H9 (cell line): ENCODE measurements at regions not wholly inside any gene's neighbourhood (a gene's known extent, or its start where the extent isn't known, plus 50 kb on each side); places are given as distances from the start of the nearest gene placed in this dataset.
"Not testable (repeated sequence)": the region's sequence is repeated elsewhere in the genome, so short reads cannot be mapped to it uniquely, and the experiment has no call there.

Source experiments
- DNase-seq: peaks from one replicate; pipeline ENCODE4 v3.0.0-alpha.2; 2017
- H2AFZ ChIP-seq: one replicate; pipeline ENCODE4 v1.6.1; 2013; ENCODE audit warnings: mild to moderate bottlenecking, low read length, control low read depth, moderate library complexity
- H2AK5ac ChIP-seq: 2 replicates; pipeline ENCODE4 v1.6.1; 2013; ENCODE audit warnings: low read length, control low read depth, mixed read lengths; ENCODE audit not compliant: insufficient read length
- H2BK120ac ChIP-seq: one replicate; pipeline ENCODE4 v1.6.1; 2013; ENCODE audit warnings: low read depth, mild to moderate bottlenecking, low read length, control low read depth, inconsistent platforms; ENCODE audit not compliant: poor library complexity, severe bottlenecking
- H2BK12ac ChIP-seq: 2 replicates; pipeline ENCODE4 v1.6.1; 2013; ENCODE audit warnings: low read length, control low read depth, mixed read lengths, low read depth; ENCODE audit not compliant: insufficient read length
- H2BK15ac ChIP-seq: 2 replicates; pipeline ENCODE4 v1.6.1; 2013; ENCODE audit warnings: low read depth, low read length, control low read depth
- H2BK20ac ChIP-seq: one replicate; pipeline ENCODE4 v1.6.1; 2013; ENCODE audit warnings: low read depth, mild to moderate bottlenecking, low read length, control low read depth, inconsistent platforms; ENCODE audit not compliant: poor library complexity, severe bottlenecking
- H2BK5ac ChIP-seq: 2 replicates; pipeline ENCODE4 v1.6.1; 2013; ENCODE audit warnings: low read length, control low read depth, mixed read lengths; ENCODE audit not compliant: insufficient read length
- H3K14ac ChIP-seq: 2 replicates; pipeline ENCODE4 v1.6.1; 2013; ENCODE audit warnings: low read length, control low read depth; ENCODE audit not compliant: insufficient read depth
- H3K18ac ChIP-seq: 2 replicates; pipeline ENCODE4 v1.6.1; 2013; ENCODE audit warnings: low read depth, mild to moderate bottlenecking, mixed read lengths, low read length, control low read depth; ENCODE audit not compliant: insufficient read length
- H3K23ac ChIP-seq: 2 replicates; pipeline ENCODE4 v1.6.1; 2013; ENCODE audit warnings: low read length, control low read depth, mixed read lengths, low read depth; ENCODE audit not compliant: insufficient read length
- H3K23me2 ChIP-seq: 2 replicates; pipeline ENCODE4 v1.6.1; 2013; ENCODE audit warnings: low read depth, mild to moderate bottlenecking, mixed read lengths, low read length, control low read depth; ENCODE audit not compliant: insufficient read length, poor library complexity, severe bottlenecking
- H3K27ac ChIP-seq: 2 replicates; pipeline ENCODE4 v1.5.1; 2013; ENCODE audit warnings: low read length, control low read depth, mixed read lengths, low read depth; ENCODE audit not compliant: insufficient read length
- H3K27me3 ChIP-seq: 2 replicates; pipeline ENCODE4 v1.6.1; 2013; ENCODE audit warnings: low read length, control low read depth, inconsistent platforms; ENCODE audit not compliant: insufficient read depth
- H3K4ac ChIP-seq: 2 replicates; pipeline ENCODE4 v1.6.1; 2013; ENCODE audit warnings: low read depth, mild to moderate bottlenecking, control low read depth, inconsistent platforms, low read length, moderate library complexity
- H3K4me1 ChIP-seq: 2 replicates; pipeline ENCODE4 v1.6.1; 2013; ENCODE audit warnings: low read length, control low read depth, inconsistent platforms; ENCODE audit not compliant: insufficient read depth
- H3K4me2 ChIP-seq: 2 replicates; pipeline ENCODE4 v1.6.1; 2013; ENCODE audit warnings: low read length, control low read depth, mixed read lengths; ENCODE audit not compliant: insufficient read length, insufficient read depth
- H3K56ac ChIP-seq: 2 replicates; pipeline ENCODE4 v1.6.1; 2013; ENCODE audit warnings: low read depth, mild to moderate bottlenecking, mixed read lengths, low read length, control low read depth; ENCODE audit not compliant: insufficient read length
- H3K79me1 ChIP-seq: 2 replicates; pipeline ENCODE4 v1.6.1; 2013; ENCODE audit warnings: low read depth, mild to moderate bottlenecking, moderate library complexity, low read length, control low read depth, inconsistent platforms; ENCODE audit not compliant: insufficient read depth, poor library complexity, severe bottlenecking
- H3K79me2 ChIP-seq: 2 replicates; pipeline ENCODE4 v1.6.1; 2013; ENCODE audit warnings: low read length, control low read depth, inconsistent platforms; ENCODE audit not compliant: insufficient read depth
- H3K9ac ChIP-seq: 2 replicates; pipeline ENCODE4 v1.6.1; 2013; ENCODE audit warnings: low read length, control low read depth, mixed read lengths; ENCODE audit not compliant: insufficient read length; ENCODE audit errors: extremely low read depth
- H3K9me3 ChIP-seq: one replicate; pipeline ENCODE4 v1.6.1; 2013; ENCODE audit warnings: low read depth, low read length, inconsistent platforms; ENCODE audit not compliant: control insufficient read depth
- H3T11ph ChIP-seq: one replicate; pipeline ENCODE4 v1.6.1; 2013; ENCODE audit warnings: mild to moderate bottlenecking, low read length, control low read depth, inconsistent platforms
- H4K20me1 ChIP-seq: one replicate; pipeline ENCODE4 v1.6.1; 2013; ENCODE audit not compliant: control insufficient read depth, insufficient read length, insufficient read depth
- H4K5ac ChIP-seq: 2 replicates; pipeline ENCODE4 v1.6.1; 2013; ENCODE audit warnings: low read depth, mild to moderate bottlenecking, mixed read lengths, low read length, control low read depth; ENCODE audit not compliant: insufficient read length
- H4K8ac ChIP-seq: replicated peaks from 2 replicates; pipeline ENCODE4 v1.6.1; 2013; ENCODE audit warnings: low read length, control low read depth, mixed read lengths, low read depth; ENCODE audit not compliant: insufficient read length
- H4K91ac ChIP-seq: 2 replicates; pipeline ENCODE4 v1.6.1; 2013; ENCODE audit warnings: low read depth, mild to moderate bottlenecking, moderate library complexity, mixed read lengths, low read length, control low read depth; ENCODE audit not compliant: insufficient read length
- H3K27ac Mint-ChIP-seq, 3 experiments: 2 replicates in 2 of 3; 3 replicates in 1 of 3; pipeline ENCODE4 v1.8.0; 2020 to 2021; ENCODE audit warnings: mixed read lengths in 3 of 3, mild to moderate bottlenecking in 1 of 3, moderate library complexity in 1 of 3
- H3K27me3 Mint-ChIP-seq: 2 replicates; pipeline ENCODE4 v1.8.0; 2021; ENCODE audit warnings: low read depth, mild to moderate bottlenecking, moderate library complexity, mixed read lengths
- H3K36me3 Mint-ChIP-seq, 3 experiments: 2 replicates in 2 of 3; 3 replicates in 1 of 3; pipeline ENCODE4 v1.8.0; 2020 to 2021; ENCODE audit warnings: low read depth in 3 of 3, mixed read lengths in 3 of 3; ENCODE audit not compliant: insufficient read depth in 1 of 3
- H3K4me1 Mint-ChIP-seq, 2 experiments: 2 replicates each; pipeline ENCODE4 v1.8.0; 2020; ENCODE audit warnings: mixed read lengths in 2 of 2
- H3K4me3 Mint-ChIP-seq, 2 experiments: 2 replicates in 1 of 2; 3 replicates in 1 of 2; pipeline ENCODE4 v1.8.0; 2020 to 2021; ENCODE audit warnings: mild to moderate bottlenecking in 2 of 2, mixed read lengths in 2 of 2, moderate library complexity in 1 of 2
- H3K9me3 Mint-ChIP-seq, 2 experiments: 2 replicates in 1 of 2; 3 replicates in 1 of 2; pipeline ENCODE4 v1.8.0; 2020; ENCODE audit warnings: mild to moderate bottlenecking in 2 of 2, mixed read lengths in 2 of 2, moderate library complexity in 1 of 2
- WGBS: extraction: QIAGEN DNeasy Blood & Tissue Kit; methylation state at CpG from one replicate; pipeline ENCODE4 v1.1.7; 2013; ENCODE audit warnings: missing lambda C conversion rate, low lambda C conversion rate, mixed read lengths; ENCODE audit not compliant: insufficient read length; ENCODE audit errors: extremely low coverage; 5-methylcytosine and 5-hydroxymethylcytosine counted together

- H3K23me2 ChIP-seq, H3K79me1 ChIP-seq, H3K27me3 Mint-ChIP-seq, H3K18ac ChIP-seq, H3K23ac ChIP-seq, H3K9me3 Mint-ChIP-seq, H3T11ph ChIP-seq, H2AK5ac ChIP-seq, H2BK20ac ChIP-seq, H4K20me1 ChIP-seq, H2BK5ac ChIP-seq, H4K8ac ChIP-seq, H3K9me3 ChIP-seq, H3K27ac ChIP-seq, H2BK120ac ChIP-seq, H3K4me1 ChIP-seq, H4K91ac ChIP-seq, H2AFZ ChIP-seq, H2BK12ac ChIP-seq, H3K56ac ChIP-seq, H3K79me2 ChIP-seq, H3K27me3 ChIP-seq, H3K36me3 Mint-ChIP-seq, H3K4me2 ChIP-seq, H3K4ac ChIP-seq, H2BK15ac ChIP-seq, H4K5ac ChIP-seq: not testable (repeated sequence)
- DNase-seq, result peak; percentile 32
- H3K27ac Mint-ChIP-seq, result peak overlapping the region in 1 of 3 experiments; percentile 90; a peak in 2 of 7 replicates
- peak overlapping the region; percentile 50 for H3K9ac ChIP-seq
- peaks cover 15 to 18% of the 10 kb centered on the region in 2 experiments for H3K4me1 Mint-ChIP-seq
- H3K4me3 Mint-ChIP-seq, result peak overlapping the region; percentile 65 to 75; a peak in 4 of 5 replicates
- WGBS, result no CpG with 5 or more reads among the region's 14 CpGs
- H3K14ac ChIP-seq, result peak overlapping the region; percentile 75; the same call in 1 of the 2 replicates
Measured at GRCh38 chr1:83263808-83264207, 735.1 kb downstream of the TTLL7 start.

DNA sequence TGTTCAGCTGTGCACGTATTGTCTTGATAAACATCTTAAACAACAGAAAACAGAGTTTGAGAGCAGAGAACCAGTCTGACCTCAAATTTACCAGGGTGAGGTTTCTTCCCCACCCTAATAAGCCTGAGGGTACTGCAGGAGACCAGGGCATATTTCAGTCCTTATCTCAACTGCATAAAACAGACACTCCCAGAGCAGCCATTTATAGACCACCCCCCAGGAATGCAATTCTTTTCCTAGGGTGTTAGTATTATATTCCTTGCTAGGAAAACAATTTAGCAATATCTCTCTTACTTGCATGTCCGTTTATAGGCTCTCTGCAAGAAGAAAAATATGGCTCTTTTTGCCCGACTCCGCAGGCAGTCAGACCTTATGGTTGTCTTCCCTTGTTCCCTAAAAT, 747.2 kb downstream of the TTLL7 start:
- H3K4me3 Mint-ChIP-seq, DNase-seq, H2BK5ac ChIP-seq, H3K23me2 ChIP-seq, H3K9ac ChIP-seq, H3K27ac ChIP-seq, H4K8ac ChIP-seq, H4K5ac ChIP-seq, H3K9me3 ChIP-seq, H4K91ac ChIP-seq, H3K79me1 ChIP-seq, H3K18ac ChIP-seq, H3K14ac ChIP-seq, H3K4ac ChIP-seq, H2BK120ac ChIP-seq, H3K4me1 ChIP-seq, H3K4me2 ChIP-seq, H3K79me2 ChIP-seq, H4K20me1 ChIP-seq, H2BK12ac ChIP-seq, H3K27me3 Mint-ChIP-seq, H2BK20ac ChIP-seq, H3K23ac ChIP-seq, H3K56ac ChIP-seq, H3K27ac Mint-ChIP-seq, H2AFZ ChIP-seq, H2BK15ac ChIP-seq, H3K4me1 Mint-ChIP-seq, H2AK5ac ChIP-seq, H3T11ph ChIP-seq, H3K27me3 ChIP-seq: not testable (repeated sequence)
- H3K9me3 Mint-ChIP-seq, result peaks cover 13 to 24% of the 10 kb centered on the region in 2 experiments
- WGBS, result no CpG with 5 or more reads among the region's 4 CpGs
- peaks cover 12 to 21% (median 20%) of the 10 kb centered on the region in 3 experiments for H3K36me3 Mint-ChIP-seq
